SK-N-SH (cell line): ENCODE measurements at regions not wholly inside any gene's neighbourhood (a gene's known extent, or its start where the extent isn't known, plus 50 kb on each side); places are given as distances from the start of the nearest gene placed in this dataset.

Source experiments
- CTCF ChIA-PET: fragments of 300-600, 350-600 bp; formaldehyde crosslinking; extraction: SDS; loops from one replicate; lab custom pipeline; 2021; lab: Yijun Ruan, JAX
- POLR2A ChIA-PET: fragments of 350-600 bp; sonication (Branson Sonifier 250); formaldehyde crosslinking; extraction: SDS; loops from one replicate; lab custom pipeline; 2020; ENCODE audit warnings: antibody characterized with exemption, inconsistent platforms; lab: Yijun Ruan, JAX
- DNase-seq: peaks from one replicate; pipeline ENCODE4 v3.0.0; 2012
- H2AFZ ChIP-seq: fragments of 200-600 bp; sonication (generic); 2 replicates; pipeline ENCODE4 v1.8.1; 2016; ENCODE audit warnings: antibody characterized with exemption, mild to moderate bottlenecking, low read depth
- H3F3A ChIP-seq: fragments of 200-600 bp; sonication (generic); replicated peaks from 2 replicates; pipeline ENCODE3; 2016; ENCODE audit warnings: antibody characterized with exemption, mild to moderate bottlenecking; ENCODE audit not compliant: insufficient read depth
- H3K27ac ChIP-seq, 2 experiments: fragments of 200-500 bp in 1 of 2; fragments of 200-600 bp in 1 of 2; sonication (Bioruptor generic) in 1 of 2; sonication (generic), shearing (Covaris generic) in 1 of 2; 2 replicates each; pipeline versions ENCODE4 v1.5.1 to v1.6.1; 2014 to 2016; ENCODE audit warnings: low read depth in 2 of 2, inconsistent platforms in 1 of 2, low read length in 1 of 2, mild to moderate bottlenecking in 1 of 2, mixed read lengths in 1 of 2
- H3K27me3 ChIP-seq: fragments of 200-600 bp; sonication (generic), shearing (Covaris generic); 2 replicates; pipeline ENCODE4 v1.6.1; 2016; ENCODE audit warnings: mixed run types; ENCODE audit not compliant: insufficient read depth
- H3K36me3 ChIP-seq, 2 experiments: fragments of 200-500 bp in 1 of 2; fragments of 200-600 bp in 1 of 2; sonication (Bioruptor generic) in 1 of 2; sonication (generic) in 1 of 2; replicated peaks in 1 of 2; 2 replicates each; pipeline versions ENCODE3 to v1.5.1; 2014 to 2016; ENCODE audit warnings: low read length in 1 of 2, mild to moderate bottlenecking in 1 of 2; ENCODE audit not compliant: insufficient read depth in 2 of 2, control insufficient read depth in 1 of 2
- H3K4me1 ChIP-seq, 2 experiments: fragments of 200-500 bp in 1 of 2; fragments of 200-600 bp in 1 of 2; sonication (Bioruptor generic) in 1 of 2; sonication (generic), shearing (Covaris generic) in 1 of 2; 2 replicates each; pipeline versions ENCODE4 v1.5.1 to v1.6.1; 2014 to 2016; ENCODE audit warnings: low read depth in 1 of 2, low read length in 1 of 2, mixed run types in 1 of 2; ENCODE audit not compliant: insufficient read depth in 2 of 2, control insufficient read depth in 1 of 2
- H3K4me2 ChIP-seq: fragments of 200-600 bp; sonication (generic), shearing (Covaris generic); 2 replicates; pipeline ENCODE4 v1.6.1; 2017; ENCODE audit warnings: mixed run types
- H3K4me3 ChIP-seq, 2 experiments: fragments of 200-500 bp in 1 of 2; fragments of 200-600 bp in 1 of 2; sonication (Bioruptor generic) in 1 of 2; sonication (generic), shearing (Covaris generic) in 1 of 2; 2 replicates each; pipeline versions ENCODE4 v1.5.1 to v1.8.1; 2014 to 2016; ENCODE audit warnings: low read depth in 2 of 2, inconsistent platforms in 1 of 2, low read length in 1 of 2, mild to moderate bottlenecking in 1 of 2, mixed read lengths in 1 of 2, moderate library complexity in 1 of 2
- H3K79me2 ChIP-seq: fragments of 200-600 bp; sonication (generic); 2 replicates; pipeline ENCODE4 v1.8.1; 2017; ENCODE audit warnings: mild to moderate bottlenecking; ENCODE audit not compliant: insufficient read depth
- H3K9ac ChIP-seq: fragments of 200-600 bp; sonication (generic); 2 replicates; pipeline ENCODE4 v1.6.1; 2017; ENCODE audit warnings: mixed run types
- H3K9me2 ChIP-seq: fragments of 200-600 bp; sonication (generic); 2 replicates; pipeline ENCODE4 v1.6.1; 2017; ENCODE audit warnings: mixed run types
- H3K9me3 ChIP-seq: fragments of 200-600 bp; sonication (generic); 2 replicates; pipeline ENCODE4 v1.6.1; 2017; ENCODE audit warnings: mixed run types, mild to moderate bottlenecking, moderate library complexity
- H4K20me1 ChIP-seq: fragments of 200-600 bp; sonication (generic); 2 replicates; pipeline ENCODE4 v1.6.1; 2017; ENCODE audit warnings: mild to moderate bottlenecking, mixed run types; ENCODE audit not compliant: insufficient read depth
- EZH2phosphoT487 ChIP-seq: fragments of 200-600 bp; sonication (generic); IDR thresholded peaks from 2 replicates; pipeline ENCODE4 v1.6.1; 2017; ENCODE audit warnings: low read depth, mixed run types, mild to moderate bottlenecking, antibody characterized with exemption, moderate library complexity, borderline replicate concordance
- FOSL2 ChIP-seq: IDR thresholded peaks from 2 replicates; pipeline ENCODE4 v1.4.0; 2012; ENCODE audit warnings: low read depth, mild to moderate bottlenecking, moderate library complexity, borderline replicate concordance
- FOXM1 ChIP-seq: IDR thresholded peaks from 2 replicates; pipeline ENCODE4 v1.4.0; 2012; ENCODE audit warnings: low read depth, mild to moderate bottlenecking
- JUND ChIP-seq: IDR thresholded peaks from 2 replicates; pipeline ENCODE4 v1.4.0; 2012
- MAX ChIP-seq: IDR thresholded peaks from 2 replicates; pipeline ENCODE4 v1.4.0; 2012; ENCODE audit warnings: low read depth
- MEF2A ChIP-seq: IDR thresholded peaks from 2 replicates; pipeline ENCODE4 v1.4.0; 2012; ENCODE audit warnings: low read depth, borderline replicate concordance
- NRF1 ChIP-seq: IDR thresholded peaks from 2 replicates; pipeline ENCODE4 v1.6.1; 2012; ENCODE audit warnings: low read depth, mild to moderate bottlenecking, low read length
- RAD21 ChIP-seq: IDR thresholded peaks from 2 replicates; pipeline ENCODE4 v1.6.1; 2012; ENCODE audit warnings: mild to moderate bottlenecking, low read length
- RCOR1 ChIP-seq: fragments of 150-350 bp; IDR thresholded peaks from 2 replicates; pipeline ENCODE4 v1.6.1; 2017; ENCODE audit warnings: antibody characterized with exemption, low read length
- SMC3 ChIP-seq: IDR thresholded peaks from 2 replicates; pipeline ENCODE4 v1.6.1; 2012; ENCODE audit warnings: low read depth, low read length, improper control_type of control experiment
- WGBS: methylation state at CpG from one replicate; pipeline ENCODE4 v1.1.6; 2017; ENCODE audit warnings: low lambda C conversion rate; 5-methylcytosine and 5-hydroxymethylcytosine counted together
- TF ChIP-seq, protein P1 (sequence below): IDR thresholded peaks from 2 replicates; pipeline ENCODE4 v1.4.0; 2012; ENCODE audit warnings: low read depth, borderline replicate concordance
- TF ChIP-seq, protein P2 (sequence below): fragments of 150-350 bp; IDR thresholded peaks from 2 replicates; pipeline ENCODE4 v1.6.1; 2016; ENCODE audit warnings: mild to moderate bottlenecking, low read depth, low read length

GRCh38 chr6:167714152-167714551 is 112.6 kb upstream of the AFDN start:
- H3K9me2 ChIP-seq = no peaks in the 10 kb centered on the region
- 18% methylated on average over 4 of the region's 8 CpGs for WGBS
- no peaks in the 10 kb centered on the region for H3K79me2 ChIP-seq
- no peak overlapping the region for H3K9ac ChIP-seq
- no peaks in the 10 kb centered on the region for H3K4me1 ChIP-seq
- no peak for DNase-seq
- TF ChIP-seq, protein P1, sequence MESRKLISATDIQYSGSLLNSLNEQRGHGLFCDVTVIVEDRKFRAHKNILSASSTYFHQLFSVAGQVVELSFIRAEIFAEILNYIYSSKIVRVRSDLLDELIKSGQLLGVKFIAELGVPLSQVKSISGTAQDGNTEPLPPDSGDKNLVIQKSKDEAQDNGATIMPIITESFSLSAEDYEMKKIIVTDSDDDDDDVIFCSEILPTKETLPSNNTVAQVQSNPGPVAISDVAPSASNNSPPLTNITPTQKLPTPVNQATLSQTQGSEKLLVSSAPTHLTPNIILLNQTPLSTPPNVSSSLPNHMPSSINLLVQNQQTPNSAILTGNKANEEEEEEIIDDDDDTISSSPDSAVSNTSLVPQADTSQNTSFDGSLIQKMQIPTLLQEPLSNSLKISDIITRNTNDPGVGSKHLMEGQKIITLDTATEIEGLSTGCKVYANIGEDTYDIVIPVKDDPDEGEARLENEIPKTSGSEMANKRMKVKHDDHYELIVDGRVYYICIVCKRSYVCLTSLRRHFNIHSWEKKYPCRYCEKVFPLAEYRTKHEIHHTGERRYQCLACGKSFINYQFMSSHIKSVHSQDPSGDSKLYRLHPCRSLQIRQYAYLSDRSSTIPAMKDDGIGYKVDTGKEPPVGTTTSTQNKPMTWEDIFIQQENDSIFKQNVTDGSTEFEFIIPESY = no peak
- TF ChIP-seq JUND = no peak
- TF ChIP-seq NRF1 = no peak
- TF ChIP-seq MEF2A = no peak
- TF ChIP-seq FOXM1 = no peak
- no peaks in the 10 kb centered on the region for H4K20me1 ChIP-seq
- H3K36me3 ChIP-seq = no peaks in the 10 kb centered on the region
- H3K27me3 ChIP-seq = no peaks in the 10 kb centered on the region
- H2AFZ ChIP-seq = no peak overlapping the region
- no peak overlapping the region for H3K4me2 ChIP-seq
- H3K4me3 ChIP-seq = no peak overlapping the region
- POLR2A ChIA-PET = no interaction called here
- H3K9me3 ChIP-seq = no peaks in the 10 kb centered on the region
- CTCF ChIA-PET = no interaction called here
- no peak overlapping the region for H3K27ac ChIP-seq
- no peaks in the 10 kb centered on the region for H3F3A ChIP-seq

GRCh38 chr6:167717455-167717854 is 109.3 kb upstream of the AFDN start:
- Histone ChIP-seq H3F3A (no peaks in the 10 kb centered on the region), H2AFZ (no peak overlapping the region), H3K9me3 (no peaks in the 10 kb centered on the region), H3K36me3 (no peaks in the 10 kb centered on the region), H3K79me2 (no peaks in the 10 kb centered on the region), H3K4me1 (no peaks in the 10 kb centered on the region), H3K4me3 (no peak overlapping the region), H3K9me2 (no peaks in the 10 kb centered on the region), H3K4me2 (no peak overlapping the region), H3K9ac (no peak overlapping the region), H3K27me3 (no peaks in the 10 kb centered on the region), H3K27ac (no peak overlapping the region), H4K20me1 (no peaks in the 10 kb centered on the region)
- ChIA-PET CTCF (no interaction called here), POLR2A (no interaction called here)
- 81% methylated on average over 9 of the region's 9 CpGs for WGBS
- TF ChIP-seq RCOR1 = no peak
- TF ChIP-seq, protein P2, sequence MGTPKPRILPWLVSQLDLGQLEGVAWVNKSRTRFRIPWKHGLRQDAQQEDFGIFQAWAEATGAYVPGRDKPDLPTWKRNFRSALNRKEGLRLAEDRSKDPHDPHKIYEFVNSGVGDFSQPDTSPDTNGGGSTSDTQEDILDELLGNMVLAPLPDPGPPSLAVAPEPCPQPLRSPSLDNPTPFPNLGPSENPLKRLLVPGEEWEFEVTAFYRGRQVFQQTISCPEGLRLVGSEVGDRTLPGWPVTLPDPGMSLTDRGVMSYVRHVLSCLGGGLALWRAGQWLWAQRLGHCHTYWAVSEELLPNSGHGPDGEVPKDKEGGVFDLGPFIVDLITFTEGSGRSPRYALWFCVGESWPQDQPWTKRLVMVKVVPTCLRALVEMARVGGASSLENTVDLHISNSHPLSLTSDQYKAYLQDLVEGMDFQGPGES = no peak
- no peak for TF ChIP-seq EZH2phosphoT487
- TF ChIP-seq RAD21 = no peak
- no peak for TF ChIP-seq SMC3
- TF ChIP-seq FOSL2 = no peak
- no peak for TF ChIP-seq MEF2A
- no peak for TF ChIP-seq MAX
- DNase-seq = no peak
